ENCODE measurements at regions not wholly inside any gene's neighbourhood (a gene's known extent, or its start where the extent isn't known, plus 50 kb on each side); places are given as distances from the start of the nearest gene placed in this dataset.
"Not testable (repeated sequence)": the region's sequence is repeated elsewhere in the genome, so short reads cannot be mapped to it uniquely, and the experiment has no call there.

DNA sequence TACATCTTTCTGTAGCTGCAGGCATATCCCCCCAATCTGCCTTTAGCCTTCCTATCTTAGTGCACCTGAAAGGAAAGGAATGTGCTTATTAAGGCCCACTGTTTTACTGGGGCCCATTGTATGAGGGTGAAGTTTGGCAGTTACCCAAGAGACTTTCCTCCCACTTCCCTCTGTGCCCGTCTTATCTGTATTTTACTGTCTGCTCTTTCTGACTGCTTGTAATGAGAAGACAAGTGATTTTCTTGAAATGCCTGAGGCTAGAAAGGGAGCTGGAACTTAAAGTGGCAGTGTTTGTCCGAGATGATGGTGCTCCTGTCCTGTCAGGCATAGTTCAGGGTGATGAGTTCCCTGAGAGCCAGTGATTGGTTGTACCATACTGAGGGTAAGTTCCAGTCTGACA is 114.7 kb downstream of the QRSL1 start:
- not testable (repeated sequence) for TF ChIP-seq POLR2A (IDR thresholded peaks at IDR 0.05)
- TF ChIP-seq, protein P1, sequence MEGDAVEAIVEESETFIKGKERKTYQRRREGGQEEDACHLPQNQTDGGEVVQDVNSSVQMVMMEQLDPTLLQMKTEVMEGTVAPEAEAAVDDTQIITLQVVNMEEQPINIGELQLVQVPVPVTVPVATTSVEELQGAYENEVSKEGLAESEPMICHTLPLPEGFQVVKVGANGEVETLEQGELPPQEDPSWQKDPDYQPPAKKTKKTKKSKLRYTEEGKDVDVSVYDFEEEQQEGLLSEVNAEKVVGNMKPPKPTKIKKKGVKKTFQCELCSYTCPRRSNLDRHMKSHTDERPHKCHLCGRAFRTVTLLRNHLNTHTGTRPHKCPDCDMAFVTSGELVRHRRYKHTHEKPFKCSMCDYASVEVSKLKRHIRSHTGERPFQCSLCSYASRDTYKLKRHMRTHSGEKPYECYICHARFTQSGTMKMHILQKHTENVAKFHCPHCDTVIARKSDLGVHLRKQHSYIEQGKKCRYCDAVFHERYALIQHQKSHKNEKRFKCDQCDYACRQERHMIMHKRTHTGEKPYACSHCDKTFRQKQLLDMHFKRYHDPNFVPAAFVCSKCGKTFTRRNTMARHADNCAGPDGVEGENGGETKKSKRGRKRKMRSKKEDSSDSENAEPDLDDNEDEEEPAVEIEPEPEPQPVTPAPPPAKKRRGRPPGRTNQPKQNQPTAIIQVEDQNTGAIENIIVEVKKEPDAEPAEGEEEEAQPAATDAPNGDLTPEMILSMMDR (IDR thresholded peaks at IDR 0.05): not testable (repeated sequence)

Data from Peyer's patch (tissue), 4 donors.